Head of caudate nucleus (tissue), 42 donors: ENCODE measurements at regions not wholly inside any gene's neighbourhood (a gene's known extent, or its start where the extent isn't known, plus 50 kb on each side); places are given as distances from the start of the nearest gene placed in this dataset.
"Not testable (repeated sequence)": the region's sequence is repeated elsewhere in the genome, so short reads cannot be mapped to it uniquely, and the experiment has no call there.

Source experiments
- DNase-seq, 42 donors: peaks; one replicate each; pipeline versions ENCODE4 v3.0.0 to v3.0.0-alpha.2; 2020 to 2021; ENCODE audit warnings: mixed read lengths in 7 of 42
- intact Hi-C: fragments of 100-400 bp; cut with DNase I; formaldehyde crosslinking; loops from one replicate; pipeline ENCODE4 v1.15.0; 2022

- DNase-seq, intact Hi-C loops: not testable (repeated sequence)
Observed at GRCh38 chr2:90235452-90235851, 1544.0 kb downstream of the RPIA start.

- intact Hi-C loops, result not testable (repeated sequence)
- peak in 41 of 42 donors; percentile 8 to 80 (median 64) for DNase-seq
Observed at GRCh38 chr2:90237923-90238361, 1546.5 kb downstream of the RPIA start.

GRCh38 chr2:90238505-90239230 is 1547.2 kb downstream of the RPIA start:
- DNase-seq, intact Hi-C loops: not testable (repeated sequence)

- intact Hi-C loops, DNase-seq: not testable (repeated sequence)
Observed at GRCh38 chr2:90239769-90240168, 1548.3 kb downstream of the RPIA start.

- intact Hi-C loops, result not testable (repeated sequence)
- DNase-seq, result peak in 6 of 42 donors; percentile 24 to 50 (median 42)
Observed at GRCh38 chr2:90244902-90245765, 1553.7 kb downstream of the RPIA start.

GRCh38 chr2:90248400-90248799 is 1556.9 kb downstream of the RPIA start:
- peak in 1 of 42 donors; percentile 10 for DNase-seq
- intact Hi-C loops, result not testable (repeated sequence)

GRCh38 chr2:90250350-90250749 is 1558.9 kb downstream of the RPIA start:
- intact Hi-C loops, DNase-seq: not testable (repeated sequence)

GRCh38 chr2:90251576-90251975 is 1560.1 kb downstream of the RPIA start:
- intact Hi-C loops, result not testable (repeated sequence)
- peak in 1 of 42 donors; percentile 26 for DNase-seq

GRCh38 chr2:90253306-90253705 is 1561.8 kb downstream of the RPIA start:
- DNase-seq, intact Hi-C loops: not testable (repeated sequence)

GRCh38 chr2:90266888-90267287 is 1575.4 kb downstream of the RPIA start:
- DNase-seq, intact Hi-C loops: not testable (repeated sequence)

GRCh38 chr2:90287751-90288150 is 1596.3 kb downstream of the RPIA start:
- intact Hi-C loops, DNase-seq: not testable (repeated sequence)

GRCh38 chr2:90288396-90288795 is 1596.9 kb downstream of the RPIA start:
- intact Hi-C loops, result not testable (repeated sequence)
- DNase-seq, result peak in 2 of 42 donors; percentile 39 to 46

- DNase-seq, intact Hi-C loops: not testable (repeated sequence)
Observed at GRCh38 chr2:90289291-90289980, 1598.0 kb downstream of the RPIA start.

GRCh38 chr2:90290701-90291100 is 1599.2 kb downstream of the RPIA start:
- intact Hi-C loops, DNase-seq: not testable (repeated sequence)

GRCh38 chr2:90291168-90291883 is 1599.9 kb downstream of the RPIA start:
- DNase-seq, result peak in 8 of 42 donors; percentile 13 to 58 (median 36)
- intact Hi-C loops, result not testable (repeated sequence)

GRCh38 chr2:90291934-90292333 is 1600.5 kb downstream of the RPIA start:
- DNase-seq, result not testable (repeated sequence)

GRCh38 chr2:90292451-90292850 is 1601.0 kb downstream of the RPIA start:
- DNase-seq, intact Hi-C loops: not testable (repeated sequence)

More at GRCh38 chr2:90291934-90292333, 1600.5 kb downstream of the RPIA start:
- intact Hi-C loops, result not testable (repeated sequence)

- DNase-seq, result peak in 4 of 42 donors; percentile 19 to 28 (median 21)
Observed at GRCh38 chr2:90293224-90293623, 1601.8 kb downstream of the RPIA start.

More at GRCh38 chr2:90293224-90293623, 1601.8 kb downstream of the RPIA start:
- intact Hi-C loops, result not testable (repeated sequence)
